ENCODE measurements at regions not wholly inside any gene's neighbourhood (a gene's known extent, or its start where the extent isn't known, plus 50 kb on each side); places are given as distances from the start of the nearest gene placed in this dataset.

- Histone ChIP-seq H3K79me2 (ENCODE audit: control insufficient read depth, insufficient read depth, low read length) (no peaks in the 10 kb centered on the region), H3K27me3 (ENCODE audit: control insufficient read depth in 2 of 2, insufficient read depth in 2 of 2, low read length in 2 of 2) (no peaks in the 10 kb centered on the region), H3K27ac (ENCODE audit: insufficient read depth, low read depth, low read length) (no peak overlapping the region), H2AFZ (ENCODE audit: low read depth, low read length) (no peak overlapping the region), H3K9ac (replicated peaks; ENCODE audit: extremely low read depth, insufficient read depth, low read length) (no peak overlapping the region), H3K4me3 (replicated peaks in 1 of 3; ENCODE audit: insufficient read depth in 1 of 3, low read depth in 1 of 3, low read length in 3 of 3) (no peak overlapping the region), H4K20me1 (replicated peaks; ENCODE audit: control insufficient read depth, extremely low read depth, insufficient read depth, low read length) (no peaks in the 10 kb centered on the region), H3K9me3 (replicated peaks; ENCODE audit: control insufficient read depth, insufficient read depth, low read length) (no peaks in the 10 kb centered on the region), H3K4me2 (ENCODE audit: insufficient read depth, low read length) (no peak overlapping the region), H3K4me1 (ENCODE audit: control insufficient read depth, extremely low read depth, insufficient read depth, low read length) (no peaks in the 10 kb centered on the region), H3K9me1 (replicated peaks; ENCODE audit: control insufficient read depth, extremely low read depth, insufficient read depth, low read length) (no peaks in the 10 kb centered on the region), H3K36me3 (ENCODE audit: control insufficient read depth in 2 of 2, extremely low read depth in 1 of 2, insufficient read depth in 2 of 2, low read length in 2 of 2) (no peaks in the 10 kb centered on the region)
- FAIRE-seq (no peak), DNase-seq (ENCODE audit: low read depth, low spot score) (no peak)
- ChIA-PET CTCF (interaction anchor here (2.4 kb wide), 1 partner anchor 15 kb away, joined by 6 read pairs; no protein-coding TSS in a partner anchor), POLR2A (no interaction called here)
- dilution Hi-C loops (cut with MboI; ENCODE audit: extremely low pct_ligation_motif_present, low sequenced_read_pairs) = no loop called here
- intact Hi-C loops (cut with micrococcal nuclease) = no loop called here
- TF ChIP-seq CTCF (IDR thresholded peaks at IDR 0.05; ENCODE audit: extremely low read depth in 1 of 2, insufficient read depth in 1 of 2, low read depth in 1 of 2, low read length in 2 of 2) (no peak), MAX (IDR thresholded peaks at IDR 0.05; ENCODE audit: insufficient read depth, insufficient read length) (no peak), POLR2AphosphoS5 (IDR thresholded peaks at IDR 0.05; ENCODE audit: insufficient read depth, low read depth, low read length) (no peak), MYC (IDR thresholded peaks at IDR 0.05; ENCODE audit: low read depth, low read length) (no peak), FOS (IDR thresholded peaks at IDR 0.05; ENCODE audit: borderline replicate concordance, insufficient read depth, low read length) (no peak), POLR2A (IDR thresholded peaks at IDR 0.05; ENCODE audit: low read depth, low read length) (no peak), JUN (IDR thresholded peaks at IDR 0.05; ENCODE audit: borderline replicate concordance, insufficient read depth, insufficient read length, low read depth) (no peak), EZH2 (IDR thresholded peaks at IDR 0.05; ENCODE audit: borderline replicate concordance, low read depth, low read length, severe bottlenecking) (no peak), GATA2 (IDR thresholded peaks at IDR 0.05; ENCODE audit: insufficient read depth, insufficient read length, low read depth, low read length) (no peak)
- BruUV-seq (replicated peaks) = no TSS peak
These were observed 102.1 kb upstream of the ZC3H12A start for GRCh38 chr1:37372302-37372701.

All from endothelial cell of umbilical vein (primary cell).